Activated CD8-positive, alpha-beta memory T cell treated with anti-CD3 and anti-CD28 coated beads, Interleukin-2, amount 10 ng/mL, durations not matched to agents 7 days and 5 days (primary cell): ENCODE measurements at regions not wholly inside any gene's neighbourhood (a gene's known extent, or its start where the extent isn't known, plus 50 kb on each side); places are given as distances from the start of the nearest gene placed in this dataset.

Experiments
- ATAC-seq: fragments of 150-1000 bp; cut with Tn5 transposase; one replicate; pipeline ENCODE4 v1.10.0; 2021; ENCODE audit warnings: moderate library complexity
- CTCF ChIA-PET: fragments of 350-600 bp; sonication (Branson Sonifier 250); formaldehyde crosslinking; loops from one replicate; lab custom pipeline; 2021; ENCODE audit warnings: antibody characterized with exemption; lab: Charles Lee
- DNase-seq: peaks from one replicate; pipeline ENCODE4 v3.0.0-alpha.2; 2020
- H3K27ac Mint-ChIP-seq: one replicate; pipeline ENCODE4 v1.8.0; 2021; ENCODE audit warnings: mild to moderate bottlenecking, mixed read lengths
- H3K27me3 Mint-ChIP-seq: one replicate; pipeline ENCODE4 v1.8.0; 2021; ENCODE audit warnings: mixed read lengths
- H3K36me3 Mint-ChIP-seq: one replicate; pipeline ENCODE4 v1.8.0; 2021; ENCODE audit warnings: mild to moderate bottlenecking, mixed read lengths
- H3K4me1 Mint-ChIP-seq: one replicate; pipeline ENCODE4 v1.8.0; 2021; ENCODE audit warnings: mixed read lengths
- H3K4me3 Mint-ChIP-seq: one replicate; pipeline ENCODE4 v1.8.0; 2021; ENCODE audit warnings: mild to moderate bottlenecking, moderate library complexity, mixed read lengths
- H3K9me3 Mint-ChIP-seq: one replicate; pipeline ENCODE4 v1.8.0; 2022; ENCODE audit warnings: low read depth, mixed read lengths

DNA sequence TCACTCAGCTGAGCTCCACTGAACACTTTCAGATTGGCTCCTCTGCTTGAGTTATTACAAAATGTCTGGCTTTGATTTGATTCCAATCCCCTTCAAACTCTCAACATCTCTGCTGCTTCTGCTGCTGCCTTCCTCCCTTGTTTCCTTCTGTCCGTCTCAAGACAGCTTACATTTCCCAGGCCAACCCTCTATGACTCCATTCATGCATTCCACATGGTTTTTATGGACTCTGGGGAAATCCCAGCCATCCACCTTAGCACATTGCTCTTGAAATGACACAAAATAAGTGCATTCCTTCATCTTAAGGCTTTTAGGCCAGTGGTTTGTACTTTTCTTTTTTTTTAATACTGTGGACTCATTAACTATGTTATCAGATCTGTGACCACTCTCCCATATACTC, 68.5 kb upstream of the TMEM164 start:
- H3K4me3 Mint-ChIP-seq, result no peak overlapping the region
- H3K9me3 Mint-ChIP-seq, result no peaks in the 10 kb centered on the region
- no peak for DNase-seq
- no peak overlapping the region for H3K27ac Mint-ChIP-seq
- no peaks in the 10 kb centered on the region for H3K36me3 Mint-ChIP-seq
- H3K27me3 Mint-ChIP-seq, result peaks cover 11% of the 10 kb centered on the region
- no peaks in the 10 kb centered on the region for H3K4me1 Mint-ChIP-seq
- CTCF ChIA-PET, result no interaction called here
- ATAC-seq, result no peak

DNA sequence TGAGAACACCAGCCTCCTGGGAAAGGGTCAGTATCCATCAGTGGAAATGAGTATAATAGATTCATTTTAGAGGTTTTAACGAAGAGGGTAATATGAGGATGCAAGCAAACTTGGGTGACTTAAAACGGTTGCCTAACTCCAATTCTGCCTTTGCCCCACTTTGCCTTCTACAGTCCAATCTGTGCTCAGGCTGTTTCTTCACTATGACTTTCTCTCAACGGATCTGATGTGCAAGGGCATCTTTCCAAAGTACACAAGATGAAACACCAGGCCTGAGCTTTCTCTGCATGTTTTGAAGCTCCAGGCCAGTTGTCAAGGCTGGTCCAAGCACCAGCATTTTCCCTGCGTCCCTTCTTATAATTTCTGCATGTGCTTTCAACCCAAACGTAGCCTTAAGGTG, 68.0 kb upstream of the TMEM164 start:
- CTCF ChIA-PET, result no interaction called here

DNA sequence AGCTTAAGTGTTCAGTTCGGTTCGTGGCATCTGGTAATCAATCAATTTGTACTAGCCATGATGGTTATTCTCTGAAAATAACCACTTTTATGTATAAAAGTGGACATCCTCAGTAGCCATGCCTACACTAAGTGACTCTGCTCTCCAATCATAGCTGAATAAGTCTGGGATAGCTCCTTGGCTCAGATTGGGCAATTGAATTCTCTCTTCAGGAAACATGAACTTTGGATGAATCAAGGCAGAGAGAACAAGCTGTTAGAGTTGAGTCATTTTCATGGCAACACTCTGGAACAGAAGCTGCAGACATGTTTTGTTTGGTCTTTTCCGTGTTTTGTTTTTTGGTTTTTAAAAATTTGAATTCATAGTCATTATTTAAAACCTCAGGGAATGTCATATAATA, 66.8 kb upstream of the TMEM164 start:
- no peak overlapping the region for H3K4me3 Mint-ChIP-seq
- DNase-seq (no peak), ATAC-seq (no peak)
- H3K36me3 Mint-ChIP-seq, result no peaks in the 10 kb centered on the region
- H3K9me3 Mint-ChIP-seq, result no peaks in the 10 kb centered on the region
- CTCF ChIA-PET, result interaction anchor here (1.1 kb wide), 1 partner anchor 45 kb away, joined by 3 read pairs; no protein-coding TSS in a partner anchor
- H3K27me3 Mint-ChIP-seq, result peaks cover 11% of the 10 kb centered on the region
- no peaks in the 10 kb centered on the region for H3K4me1 Mint-ChIP-seq
- H3K27ac Mint-ChIP-seq, result no peak overlapping the region

More for the DNA sequence above, 68.0 kb upstream of the TMEM164 start:
- no peaks in the 10 kb centered on the region for H3K36me3 Mint-ChIP-seq
- ATAC-seq (no peak), DNase-seq (no peak)
- H3K4me1 Mint-ChIP-seq, result no peaks in the 10 kb centered on the region
- no peak overlapping the region for H3K27ac Mint-ChIP-seq
- no peaks in the 10 kb centered on the region for H3K9me3 Mint-ChIP-seq
- peaks cover 11% of the 10 kb centered on the region for H3K27me3 Mint-ChIP-seq
- H3K4me3 Mint-ChIP-seq, result no peak overlapping the region

DNA sequence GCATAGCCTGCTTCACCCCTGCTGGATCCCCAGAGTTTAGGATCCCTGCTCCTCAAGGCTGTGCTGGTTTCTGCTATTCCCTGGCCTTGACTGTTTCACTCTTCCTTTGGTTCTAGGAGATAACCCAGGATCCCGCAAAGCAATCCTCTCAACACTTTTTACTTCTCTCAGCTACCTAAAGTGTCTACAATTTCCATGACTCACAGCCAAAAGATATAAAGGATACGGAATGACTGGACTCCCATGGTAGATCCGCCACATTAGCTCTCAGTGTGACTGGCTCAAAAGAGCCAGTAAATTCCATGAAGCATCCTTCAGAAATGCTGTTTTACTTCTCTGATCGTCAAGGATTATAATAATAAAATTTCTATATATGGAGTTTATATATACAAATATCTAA, 66.3 kb upstream of the TMEM164 start:
- DNase-seq (no peak), ATAC-seq (no peak)
- Mint-ChIP-seq H3K4me3 (no peak overlapping the region), H3K27ac (no peak overlapping the region), H3K4me1 (no peaks in the 10 kb centered on the region), H3K36me3 (no peaks in the 10 kb centered on the region), H3K27me3 (peaks cover 11% of the 10 kb centered on the region), H3K9me3 (no peaks in the 10 kb centered on the region)
- CTCF ChIA-PET, result interaction anchor here (1.1 kb wide), 1 partner anchor 46 kb away, joined by 3 read pairs; no protein-coding TSS in a partner anchor

DNA sequence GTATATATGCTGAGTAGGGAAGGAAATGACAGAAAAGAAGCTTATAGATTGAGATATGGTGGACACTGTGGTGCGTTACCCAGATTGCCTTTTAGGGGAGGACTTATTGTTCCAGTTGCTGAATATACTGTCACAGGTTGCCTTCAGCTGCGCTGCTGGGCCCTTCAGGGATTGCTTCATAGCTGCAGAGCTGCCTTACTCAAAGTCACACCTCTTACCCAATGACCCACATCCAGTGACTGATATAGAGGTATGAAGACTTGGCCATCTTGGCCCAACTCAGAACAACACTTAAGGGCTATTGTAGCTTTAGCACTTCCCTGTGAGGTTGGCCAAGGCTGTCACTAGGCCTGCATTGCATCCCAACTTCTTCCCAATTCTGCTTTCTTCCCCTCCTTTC, 63.4 kb upstream of the TMEM164 start:
- peaks cover 2% of the 10 kb centered on the region for H3K4me1 Mint-ChIP-seq
- no peak overlapping the region for H3K4me3 Mint-ChIP-seq
- H3K27ac Mint-ChIP-seq, result no peak overlapping the region
- H3K36me3 Mint-ChIP-seq, result no peaks in the 10 kb centered on the region
- peaks cover 9% of the 10 kb centered on the region for H3K27me3 Mint-ChIP-seq
- CTCF ChIA-PET, result no interaction called here
- DNase-seq (no peak), ATAC-seq (no peak)
- no peaks in the 10 kb centered on the region for H3K9me3 Mint-ChIP-seq

DNA sequence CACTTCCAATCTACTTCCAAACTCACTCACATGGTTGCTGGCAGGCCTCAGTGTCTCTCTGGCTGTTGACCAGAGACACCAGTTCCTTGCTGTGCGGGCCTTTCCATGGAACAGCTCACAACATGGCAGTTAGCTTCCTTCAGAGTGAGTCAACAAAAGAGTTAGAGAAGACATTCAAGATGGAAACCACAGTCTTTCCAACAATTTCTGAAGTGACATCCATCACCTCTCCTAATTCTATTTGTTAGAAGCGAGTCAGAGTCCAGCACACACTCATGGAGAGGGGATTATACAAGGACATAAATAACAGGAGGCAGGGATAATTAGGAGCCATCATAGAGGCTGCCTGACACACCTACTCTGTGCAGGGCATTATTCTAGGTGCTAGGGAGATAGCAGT, 62.5 kb upstream of the TMEM164 start:
- Mint-ChIP-seq H3K27me3 (peaks cover 8% of the 10 kb centered on the region), H3K4me1 (peaks cover 2% of the 10 kb centered on the region), H3K36me3 (no peaks in the 10 kb centered on the region), H3K9me3 (no peaks in the 10 kb centered on the region), H3K4me3 (no peak overlapping the region), H3K27ac (no peak overlapping the region)
- CTCF ChIA-PET, result no interaction called here
- no peak for DNase-seq
- no peak for ATAC-seq

DNA sequence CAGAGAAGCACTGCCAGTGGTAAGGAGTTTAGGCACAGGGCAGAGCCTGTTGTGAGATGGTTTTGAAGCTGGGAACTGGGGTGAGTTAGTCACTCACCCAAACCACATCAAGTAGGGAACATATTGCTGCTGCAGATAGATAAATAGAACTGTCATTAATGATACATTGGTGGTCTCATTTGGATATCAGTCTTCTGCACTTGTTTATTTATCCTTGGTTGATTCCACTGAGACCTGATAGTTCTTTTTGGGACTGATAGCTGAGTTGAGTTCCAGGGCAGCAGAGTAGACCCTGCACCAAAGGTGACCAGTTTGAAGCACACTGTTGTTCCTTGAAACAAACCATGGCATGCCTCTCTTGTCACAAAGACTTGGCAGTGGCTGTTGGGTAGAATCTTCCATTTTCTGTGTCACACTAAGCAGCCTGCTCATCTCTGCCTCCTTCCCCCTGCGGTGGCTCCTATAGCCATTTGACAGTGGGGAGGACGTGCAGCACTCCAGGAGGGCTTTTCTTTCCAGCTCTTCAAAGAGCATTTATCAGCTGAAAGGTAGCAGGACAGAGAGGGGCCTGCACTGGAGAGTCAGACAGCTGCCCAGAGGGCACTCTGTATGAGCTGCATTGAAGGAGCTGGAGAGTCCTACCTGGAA, 59.7 kb upstream of the TMEM164 start:
- H3K27me3 Mint-ChIP-seq, result peaks cover 6% of the 10 kb centered on the region
- H3K4me1 Mint-ChIP-seq, result peaks cover 2% of the 10 kb centered on the region
- no peaks in the 10 kb centered on the region for H3K36me3 Mint-ChIP-seq
- CTCF ChIA-PET, result no interaction called here
- DNase-seq (no peak), ATAC-seq (no peak)
- no peak overlapping the region for H3K4me3 Mint-ChIP-seq
- no peaks in the 10 kb centered on the region for H3K9me3 Mint-ChIP-seq
- H3K27ac Mint-ChIP-seq, result no peak overlapping the region

DNA sequence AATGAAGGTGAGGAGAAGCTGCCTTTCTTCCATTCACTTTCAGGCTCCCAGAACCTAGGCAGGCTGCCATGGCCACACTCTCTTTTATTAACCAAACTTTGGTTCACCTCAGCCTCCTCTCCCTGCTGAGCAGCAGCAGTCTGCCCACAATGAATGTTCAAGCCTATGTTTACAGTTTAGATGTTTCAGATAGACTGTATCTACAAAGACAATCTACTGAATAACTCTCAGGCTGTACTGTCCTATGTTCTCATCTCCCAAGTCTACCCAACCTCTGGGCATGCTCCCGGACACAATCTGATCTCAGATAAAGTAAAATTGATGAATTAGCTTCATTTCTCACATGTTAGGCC, 59.2 kb upstream of the TMEM164 start:
- ATAC-seq (no peak), DNase-seq (no peak)
- H3K27ac Mint-ChIP-seq, result no peak overlapping the region
- no peak overlapping the region for H3K4me3 Mint-ChIP-seq
- H3K9me3 Mint-ChIP-seq, result no peaks in the 10 kb centered on the region
- CTCF ChIA-PET, result no interaction called here
- no peaks in the 10 kb centered on the region for H3K36me3 Mint-ChIP-seq
- peaks cover 2% of the 10 kb centered on the region for H3K4me1 Mint-ChIP-seq
- H3K27me3 Mint-ChIP-seq, result peaks cover 3% of the 10 kb centered on the region

DNA sequence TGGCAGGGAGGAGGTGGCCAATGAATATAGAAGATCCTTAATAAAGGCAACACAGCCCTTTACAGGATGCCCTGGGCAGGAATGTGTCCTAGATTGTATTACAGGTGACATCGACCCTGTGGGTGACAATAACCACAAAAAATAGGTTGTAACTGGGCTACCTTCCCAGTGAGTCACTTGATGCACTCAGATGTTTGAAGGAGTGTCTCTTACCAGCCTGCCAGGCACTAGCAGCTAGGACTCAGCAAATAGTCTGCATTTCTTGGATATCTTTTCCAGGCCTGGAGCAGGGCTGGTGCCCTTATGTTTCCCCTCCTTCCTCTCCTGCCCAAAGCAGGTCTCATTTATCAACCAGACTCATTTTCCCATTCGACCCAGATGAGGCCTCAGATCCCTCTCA, 50.9 kb upstream of the TMEM164 start:
- no peak for ATAC-seq
- Mint-ChIP-seq H3K27me3 (no peaks in the 10 kb centered on the region), H3K9me3 (no peaks in the 10 kb centered on the region), H3K36me3 (no peaks in the 10 kb centered on the region), H3K27ac (no peak overlapping the region), H3K4me3 (no peak overlapping the region), H3K4me1 (peaks cover 10% of the 10 kb centered on the region)
- CTCF ChIA-PET, result no interaction called here
- no peak for DNase-seq

DNA sequence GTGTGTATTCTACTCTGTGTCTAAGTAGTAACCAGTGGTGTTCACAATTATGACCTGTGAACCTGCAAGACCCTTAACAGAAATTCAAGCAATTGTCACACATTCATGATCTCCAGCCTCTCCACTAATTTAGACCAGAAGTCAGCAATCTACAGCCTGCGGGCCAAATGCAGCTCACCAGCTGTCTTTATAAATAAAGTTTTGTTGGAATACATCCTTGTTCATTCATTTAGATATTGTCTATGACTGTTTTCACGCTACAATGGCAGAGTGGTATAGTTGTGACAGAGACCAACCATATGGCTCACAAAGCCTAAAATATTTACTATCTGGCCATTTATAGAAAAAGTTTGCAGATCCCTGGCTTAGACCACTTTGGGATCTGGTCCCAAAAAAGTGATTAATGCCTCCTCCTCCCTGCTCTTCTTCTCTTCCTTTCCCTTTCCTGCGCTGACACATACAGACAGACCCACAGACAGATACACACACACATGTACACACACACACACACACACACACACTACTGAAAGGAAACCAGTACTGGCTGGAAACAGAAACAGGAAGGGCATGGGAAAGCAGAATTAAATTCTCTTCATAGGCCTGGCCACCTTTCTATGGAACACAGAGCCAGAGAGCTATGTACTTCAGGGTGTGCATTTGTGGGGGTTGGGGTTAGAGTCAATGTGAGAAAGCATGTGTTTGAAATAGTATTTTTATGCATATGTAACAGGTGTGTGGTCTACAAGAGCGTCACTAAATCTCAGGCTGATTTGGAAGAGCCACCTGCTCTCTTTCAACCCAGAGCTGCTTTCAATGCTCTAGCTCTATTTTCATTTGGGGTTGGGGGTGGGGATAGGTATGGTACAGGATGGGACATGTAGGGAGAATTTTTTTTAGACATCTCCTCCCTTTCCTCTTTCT, 49.7 kb upstream of the TMEM164 start:
- H3K27ac Mint-ChIP-seq, result no peak overlapping the region
- no peaks in the 10 kb centered on the region for H3K36me3 Mint-ChIP-seq
- CTCF ChIA-PET, result interaction anchor here (1.2 kb wide), 1 partner anchor 193 kb away, joined by 4 read pairs; no protein-coding TSS in a partner anchor
- H3K27me3 Mint-ChIP-seq, result no peaks in the 10 kb centered on the region
- H3K9me3 Mint-ChIP-seq, result no peaks in the 10 kb centered on the region
- peaks cover 15% of the 10 kb centered on the region for H3K4me1 Mint-ChIP-seq
- DNase-seq (no peak), ATAC-seq (no peak)
- no peak overlapping the region for H3K4me3 Mint-ChIP-seq
